ENCODE measurements at regions not wholly inside any gene's neighbourhood (a gene's known extent, or its start where the extent isn't known, plus 50 kb on each side); places are given as distances from the start of the nearest gene placed in this dataset.

- H4K20me1 ChIP-seq (ENCODE audit: insufficient read depth, low read length): no peaks in the 10 kb centered on the region
- no peak overlapping the region for H2BK5ac ChIP-seq (ENCODE audit: low read depth, low read length, poor library complexity, severe bottlenecking)
- H2AFZ ChIP-seq (replicated peaks; ENCODE audit: low read length, poor library complexity): no peak overlapping the region
- no peak overlapping the region for H3K9ac ChIP-seq (ENCODE audit: low read depth, low read length)
- intact Hi-C loops (cut with micrococcal nuclease) (no loop called here), in situ Hi-C loops (cut with MboI; ENCODE audit: low sequenced_read_pairs) (no loop called here), dilution Hi-C loops (cut with HindIII; ENCODE audit: low sequenced_read_pairs, unreplicated experiment) (no loop called here)
- H2AK5ac ChIP-seq (ENCODE audit: low read depth, low read length): no peak overlapping the region
- no peak overlapping the region for H2BK120ac ChIP-seq (ENCODE audit: low read depth, low read length)
- H3K27ac ChIP-seq (ENCODE audit: insufficient read depth, low read length): no peak overlapping the region
- no peak overlapping the region for H2BK15ac ChIP-seq (ENCODE audit: low read depth, low read length)
- H3K56ac ChIP-seq (ENCODE audit: extremely low read depth, insufficient read depth, low read length): no peak overlapping the region
- H3K4me1 ChIP-seq (ENCODE audit: control insufficient read depth, insufficient read depth, low read length): no peaks in the 10 kb centered on the region
- no peak overlapping the region for H3K23ac ChIP-seq (ENCODE audit: low read depth, low read length)
- H2AK9ac ChIP-seq (replicated peaks; ENCODE audit: low read depth, low read length, poor library complexity): no peak overlapping the region
- 83% methylated on average over 10 of the region's 24 CpGs; no CpG with 5 or more reads in 1 of the 2 experiments for WGBS, 2 experiments (ENCODE audit: extremely low coverage in 2 of 2, insufficient read length in 1 of 2)
- POLR2A ChIA-PET (ENCODE audit: unreplicated experiment): no interaction called here
- no peak overlapping the region for H4K5ac ChIP-seq (ENCODE audit: low read depth, low read length)
- no peak overlapping the region for H4K91ac ChIP-seq (ENCODE audit: insufficient read depth, low read depth, low read length)
- no peak overlapping the region for H3K4me3 ChIP-seq (ENCODE audit: insufficient read depth, low read depth, low read length)
- DNase-seq (no peak), ATAC-seq (ENCODE audit: low read depth) (no peak)
- H3K9me1 ChIP-seq (ENCODE audit: insufficient read depth, low read length): no peaks in the 10 kb centered on the region
- BruUV-seq (replicated peaks): no TSS peak
- H3K9me3 ChIP-seq (ENCODE audit: control insufficient read depth, insufficient read depth, low read length): no peaks in the 10 kb centered on the region
- H2BK20ac ChIP-seq (ENCODE audit: low read depth, low read length): no peak overlapping the region
- no peaks in the 10 kb centered on the region for H3K36me3 ChIP-seq (ENCODE audit: control insufficient read depth, insufficient read depth, low read length)
- no peak overlapping the region for H3K18ac ChIP-seq (ENCODE audit: low read depth, low read length)
- H3K14ac ChIP-seq (replicated peaks; ENCODE audit: low read depth, low read length): no peak overlapping the region
- H3K27me3 ChIP-seq (ENCODE audit: control insufficient read depth, insufficient read depth, low read length): no peaks in the 10 kb centered on the region
- no peak for TF ChIP-seq MAFK (IDR thresholded peaks at IDR 0.05; ENCODE audit: low read depth, low read length)
- TF ChIP-seq POLR2A (IDR thresholded peaks at IDR 0.05; ENCODE audit: low read depth, low read length): no peak
- no peak for TF ChIP-seq FOS (IDR thresholded peaks at IDR 0.05; ENCODE audit: low read depth, low read length)
- no peak for TF ChIP-seq CTCF (conservative IDR thresholded peaks at IDR 0.05; ENCODE audit: low read depth, low read length)
- no peak for TF ChIP-seq RCOR1 (IDR thresholded peaks at IDR 0.05; ENCODE audit: insufficient replicate concordance, low read length)
- no peak for TF ChIP-seq BHLHE40 (IDR thresholded peaks at IDR 0.05; ENCODE audit: low read depth, low read length)
- TF ChIP-seq CHD1 (IDR thresholded peaks at IDR 0.05; ENCODE audit: low read depth, low read length): no peak
- TF ChIP-seq RAD21 (IDR thresholded peaks at IDR 0.05; ENCODE audit: low read length): no peak
- no peak overlapping the region for H3K4me2 ChIP-seq (ENCODE audit: low read depth, low read length)
- no peak overlapping the region for H4K8ac ChIP-seq (ENCODE audit: low read depth in 2 of 2, low read length in 2 of 2)
- no peaks in the 10 kb centered on the region for H3K79me1 ChIP-seq (ENCODE audit: low read depth in 1 of 2, low read length in 2 of 2)
- CTCF ChIA-PET: no interaction called here
- H3K4ac ChIP-seq (ENCODE audit: low read depth, low read length): no peak overlapping the region
These were observed 1176.3 kb downstream of the PCDH18 start for GRCh38 chr4:136355970-136356369.

Measured in IMR-90 (cell line).